ENCODE measurements at regions not wholly inside any gene's neighbourhood (a gene's known extent, or its start where the extent isn't known, plus 50 kb on each side); places are given as distances from the start of the nearest gene placed in this dataset.

GRCh38 chr3:31465999-31466398 is 66.7 kb upstream of the STT3B start:
- no peaks in the 10 kb centered on the region for H3K9me3 ChIP-seq
- no peak overlapping the region for H3K27ac ChIP-seq
- H3K4me3 ChIP-seq: no peak overlapping the region
- no peaks in the 10 kb centered on the region for H3K36me3 ChIP-seq
- intact Hi-C loops (cut with DNase I; ENCODE audit: low total_unique reads): no loop called here
- peaks cover 0 to 6% (median 0%) of the 10 kb centered on the region in 4 donors for H3K4me1 ChIP-seq
- DNase-seq: no peak
- TF ChIP-seq EP300 (IDR thresholded peaks at IDR 0.05): no peak
- TF ChIP-seq POLR2A (IDR thresholded peaks at IDR 0.05): no peak
- no peak for TF ChIP-seq POLR2AphosphoS5 (IDR thresholded peaks at IDR 0.05)
- no peak for TF ChIP-seq CTCF (IDR thresholded peaks at IDR 0.05)
- H3K27me3 ChIP-seq: no peaks in the 10 kb centered on the region

- 84 to 93% (median 87%) methylated on average over 2 of the region's 2 CpGs for WGBS, 5 donors
Observed at GRCh38 chr3:31466866-31467265, 65.9 kb upstream of the STT3B start.

DNA sequence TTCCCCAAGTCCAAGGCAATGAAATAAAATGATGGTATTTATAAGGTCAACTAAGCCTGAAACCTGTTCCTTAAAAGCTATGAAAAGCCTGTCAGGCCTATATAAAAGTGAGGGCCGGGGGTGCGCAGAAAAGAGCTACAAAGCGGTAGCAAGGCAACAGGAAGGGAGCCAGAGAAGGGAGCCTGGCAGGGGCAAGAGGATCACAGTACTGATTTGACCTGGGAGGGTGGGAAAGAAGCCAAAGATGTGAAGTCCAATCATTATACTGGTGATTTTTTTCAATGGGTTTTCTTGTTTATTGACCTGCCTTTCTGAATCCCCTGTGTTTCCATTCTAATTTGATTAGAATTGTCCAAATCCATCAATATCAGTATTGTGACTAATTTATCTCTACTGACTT is 64.3 kb upstream of the STT3B start:
- Histone ChIP-seq H3K4me3 (no peak overlapping the region), H3K4me1 (no peaks in the 10 kb centered on the region), H3K36me3 (no peaks in the 10 kb centered on the region), H3K27me3 (no peaks in the 10 kb centered on the region), H3K27ac (no peak overlapping the region), H3K9me3 (no peaks in the 10 kb centered on the region)
- TF ChIP-seq CTCF (IDR thresholded peaks at IDR 0.05) (no peak), POLR2A (IDR thresholded peaks at IDR 0.05) (no peak), POLR2AphosphoS5 (IDR thresholded peaks at IDR 0.05) (no peak), EP300 (IDR thresholded peaks at IDR 0.05) (no peak)
- WGBS, 5 donors: 57 to 99% (median 90%) methylated on average over 3 of the region's 3 CpGs
- no peak for DNase-seq
- intact Hi-C loops (cut with DNase I; ENCODE audit: low total_unique reads): no loop called here

More at GRCh38 chr3:31466866-31467265, 65.9 kb upstream of the STT3B start:
- no peaks in the 10 kb centered on the region for H3K27me3 ChIP-seq
- intact Hi-C loops (cut with DNase I; ENCODE audit: low total_unique reads): no loop called here
- no peaks in the 10 kb centered on the region for H3K9me3 ChIP-seq
- TF ChIP-seq POLR2AphosphoS5 (IDR thresholded peaks at IDR 0.05) (no peak), CTCF (IDR thresholded peaks at IDR 0.05) (no peak), POLR2A (IDR thresholded peaks at IDR 0.05) (no peak), EP300 (IDR thresholded peaks at IDR 0.05) (no peak)
- DNase-seq: no peak
- peaks cover 0 to 2% (median 0%) of the 10 kb centered on the region in 4 donors for H3K4me1 ChIP-seq
- no peaks in the 10 kb centered on the region for H3K36me3 ChIP-seq
- H3K27ac ChIP-seq: no peak overlapping the region
- H3K4me3 ChIP-seq: no peak overlapping the region

GRCh38 chr3:31469385-31469784 is 63.3 kb upstream of the STT3B start:
- intact Hi-C loops (cut with DNase I; ENCODE audit: low total_unique reads): no loop called here

More at GRCh38 chr3:31469385-31469784, 63.3 kb upstream of the STT3B start:
- 78 to 90% (median 88%) methylated on average over 3 of the region's 3 CpGs for WGBS, 5 donors
- TF ChIP-seq EP300 (IDR thresholded peaks at IDR 0.05) (no peak), CTCF (IDR thresholded peaks at IDR 0.05) (no peak), POLR2AphosphoS5 (IDR thresholded peaks at IDR 0.05) (no peak), POLR2A (IDR thresholded peaks at IDR 0.05) (no peak)
- no peaks in the 10 kb centered on the region for H3K27me3 ChIP-seq
- H3K27ac ChIP-seq: no peak overlapping the region
- H3K4me1 ChIP-seq: no peaks in the 10 kb centered on the region
- H3K36me3 ChIP-seq: no peaks in the 10 kb centered on the region
- no peaks in the 10 kb centered on the region for H3K9me3 ChIP-seq
- no peak overlapping the region for H3K4me3 ChIP-seq
- DNase-seq: no peak

Measured in stomach (tissue), 8 donors.